GM21390 (cell line): ENCODE measurements at regions not wholly inside any gene's neighbourhood (a gene's known extent, or its start where the extent isn't known, plus 50 kb on each side); places are given as distances from the start of the nearest gene placed in this dataset.
"Not testable (repeated sequence)": the region's sequence is repeated elsewhere in the genome, so short reads cannot be mapped to it uniquely, and the experiment has no call there.

ENCODE experiments used
- ATAC-seq: cut with Tn5 transposase; IDR thresholded peaks from one replicate; pipeline ENCODE4 v1.9.1; 2021; ENCODE audit not compliant: unreplicated experiment

- ATAC-seq: no peak
These were observed 332.7 kb upstream of the MAGI2 start for GRCh38 chr7:79786187-79786586.

- no peak for ATAC-seq
These were observed 332.1 kb upstream of the MAGI2 start for GRCh38 chr7:79785556-79785955.

GRCh38 chr7:79782906-79783305 is 329.4 kb upstream of the MAGI2 start:
- no peak for ATAC-seq

GRCh38 chr7:79782256-79782655 is 328.8 kb upstream of the MAGI2 start:
- no peak for ATAC-seq

- ATAC-seq: no peak
These were observed 328.2 kb upstream of the MAGI2 start for GRCh38 chr7:79781716-79782115.

- ATAC-seq: no peak
These were observed 325.6 kb upstream of the MAGI2 start for GRCh38 chr7:79778786-79779770.

GRCh38 chr7:79775911-79776310 is 322.4 kb upstream of the MAGI2 start:
- no peak for ATAC-seq

- ATAC-seq: no peak
These were observed 320.7 kb upstream of the MAGI2 start for GRCh38 chr7:79774150-79774549.

- ATAC-seq: no peak
These were observed 317.5 kb upstream of the MAGI2 start for GRCh38 chr7:79770970-79771369.

GRCh38 chr7:79770063-79770462 is 316.6 kb upstream of the MAGI2 start:
- ATAC-seq: no peak

- not testable (repeated sequence) for ATAC-seq
These were observed 314.6 kb upstream of the MAGI2 start for GRCh38 chr7:79767876-79768560.

- not testable (repeated sequence) for ATAC-seq
These were observed 313.7 kb upstream of the MAGI2 start for GRCh38 chr7:79767192-79767591.

- no peak for ATAC-seq
These were observed 308.5 kb upstream of the MAGI2 start for GRCh38 chr7:79761876-79762429.

GRCh38 chr7:79750941-79751340 is 297.5 kb upstream of the MAGI2 start:
- not testable (repeated sequence) for ATAC-seq

- ATAC-seq: no peak
These were observed 296.4 kb upstream of the MAGI2 start for GRCh38 chr7:79749856-79750255.

- ATAC-seq: no peak
These were observed 288.2 kb upstream of the MAGI2 start for GRCh38 chr7:79741684-79742083.

GRCh38 chr7:79740076-79740475 is 286.6 kb upstream of the MAGI2 start:
- ATAC-seq: no peak

- ATAC-seq: not testable (repeated sequence)
These were observed 285.7 kb upstream of the MAGI2 start for GRCh38 chr7:79739036-79739709.

GRCh38 chr7:79736418-79736817 is 283.0 kb upstream of the MAGI2 start:
- no peak for ATAC-seq

- ATAC-seq: no peak
These were observed 281.5 kb upstream of the MAGI2 start for GRCh38 chr7:79735012-79735411.

- ATAC-seq: no peak
These were observed 280.7 kb upstream of the MAGI2 start for GRCh38 chr7:79734181-79734580.
